ENCODE measurements at regions not wholly inside any gene's neighbourhood (a gene's known extent, or its start where the extent isn't known, plus 50 kb on each side); places are given as distances from the start of the nearest gene placed in this dataset.

GRCh38 chr10:36341471-36341870 is 699.4 kb upstream of the FZD8 start:
- TF ChIP-seq EP300 (IDR thresholded peaks at IDR 0.05; ENCODE audit: borderline replicate concordance in 1 of 2, control insufficient read depth in 1 of 2, low read depth in 2 of 2, low read length in 2 of 2) (no peak), ZNF274 (IDR thresholded peaks at IDR 0.05; ENCODE audit: insufficient read depth, insufficient read length) (no peak), SP1 (IDR thresholded peaks at IDR 0.05; ENCODE audit: low read depth, low read length) (no peak), RAD21 (IDR thresholded peaks at IDR 0.05; ENCODE audit: insufficient read depth, low read depth, low read length) (no peak), MYC (IDR thresholded peaks at IDR 0.05; ENCODE audit: insufficient read depth, insufficient read length, insufficient replicate concordance, low read length, severe bottlenecking) (no peak), POLR2AphosphoS5 (IDR thresholded peaks at IDR 0.05; ENCODE audit: low read length) (no peak), FOXK2 (IDR thresholded peaks at IDR 0.05) (no peak), SIX5 (IDR thresholded peaks at IDR 0.05; ENCODE audit: low read depth, low read length, severe bottlenecking) (no peak), GABPA (IDR thresholded peaks at IDR 0.05; ENCODE audit: low read depth) (no peak), BCL11A (IDR thresholded peaks at IDR 0.05; ENCODE audit: low read depth, low read length) (no peak), CREM (IDR thresholded peaks at IDR 0.05; ENCODE audit: low read depth) (no peak)
- TF ChIP-seq, protein P1, sequence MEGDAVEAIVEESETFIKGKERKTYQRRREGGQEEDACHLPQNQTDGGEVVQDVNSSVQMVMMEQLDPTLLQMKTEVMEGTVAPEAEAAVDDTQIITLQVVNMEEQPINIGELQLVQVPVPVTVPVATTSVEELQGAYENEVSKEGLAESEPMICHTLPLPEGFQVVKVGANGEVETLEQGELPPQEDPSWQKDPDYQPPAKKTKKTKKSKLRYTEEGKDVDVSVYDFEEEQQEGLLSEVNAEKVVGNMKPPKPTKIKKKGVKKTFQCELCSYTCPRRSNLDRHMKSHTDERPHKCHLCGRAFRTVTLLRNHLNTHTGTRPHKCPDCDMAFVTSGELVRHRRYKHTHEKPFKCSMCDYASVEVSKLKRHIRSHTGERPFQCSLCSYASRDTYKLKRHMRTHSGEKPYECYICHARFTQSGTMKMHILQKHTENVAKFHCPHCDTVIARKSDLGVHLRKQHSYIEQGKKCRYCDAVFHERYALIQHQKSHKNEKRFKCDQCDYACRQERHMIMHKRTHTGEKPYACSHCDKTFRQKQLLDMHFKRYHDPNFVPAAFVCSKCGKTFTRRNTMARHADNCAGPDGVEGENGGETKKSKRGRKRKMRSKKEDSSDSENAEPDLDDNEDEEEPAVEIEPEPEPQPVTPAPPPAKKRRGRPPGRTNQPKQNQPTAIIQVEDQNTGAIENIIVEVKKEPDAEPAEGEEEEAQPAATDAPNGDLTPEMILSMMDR (IDR thresholded peaks at IDR 0.05 in 2 of 3, conservative IDR thresholded peaks at IDR 0.05 in 1 of 3; ENCODE audit: control insufficient read depth in 2 of 3, extremely low read depth in 1 of 3, insufficient read depth in 1 of 3, low read depth in 3 of 3, low read length in 3 of 3): no peak
- TF ChIP-seq, protein P2, sequence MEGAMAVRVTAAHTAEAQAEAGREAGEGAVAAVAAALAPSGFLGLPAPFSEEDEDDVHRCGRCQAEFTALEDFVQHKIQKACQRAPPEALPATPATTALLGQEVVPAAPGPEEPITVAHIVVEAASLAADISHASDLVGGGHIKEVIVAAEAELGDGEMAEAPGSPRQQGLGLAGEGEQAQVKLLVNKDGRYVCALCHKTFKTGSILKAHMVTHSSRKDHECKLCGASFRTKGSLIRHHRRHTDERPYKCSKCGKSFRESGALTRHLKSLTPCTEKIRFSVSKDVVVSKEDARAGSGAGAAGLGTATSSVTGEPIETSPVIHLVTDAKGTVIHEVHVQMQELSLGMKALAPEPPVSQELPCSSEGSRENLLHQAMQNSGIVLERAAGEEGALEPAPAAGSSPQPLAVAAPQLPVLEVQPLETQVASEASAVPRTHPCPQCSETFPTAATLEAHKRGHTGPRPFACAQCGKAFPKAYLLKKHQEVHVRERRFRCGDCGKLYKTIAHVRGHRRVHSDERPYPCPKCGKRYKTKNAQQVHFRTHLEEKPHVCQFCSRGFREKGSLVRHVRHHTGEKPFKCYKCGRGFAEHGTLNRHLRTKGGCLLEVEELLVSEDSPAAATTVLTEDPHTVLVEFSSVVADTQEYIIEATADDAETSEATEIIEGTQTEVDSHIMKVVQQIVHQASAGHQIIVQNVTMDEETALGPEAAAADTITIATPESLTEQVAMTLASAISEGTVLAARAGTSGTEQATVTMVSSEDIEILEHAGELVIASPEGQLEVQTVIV (IDR thresholded peaks at IDR 0.05; ENCODE audit: borderline replicate concordance, partially characterized antibody): no peak
- TF ChIP-seq, protein P3, sequence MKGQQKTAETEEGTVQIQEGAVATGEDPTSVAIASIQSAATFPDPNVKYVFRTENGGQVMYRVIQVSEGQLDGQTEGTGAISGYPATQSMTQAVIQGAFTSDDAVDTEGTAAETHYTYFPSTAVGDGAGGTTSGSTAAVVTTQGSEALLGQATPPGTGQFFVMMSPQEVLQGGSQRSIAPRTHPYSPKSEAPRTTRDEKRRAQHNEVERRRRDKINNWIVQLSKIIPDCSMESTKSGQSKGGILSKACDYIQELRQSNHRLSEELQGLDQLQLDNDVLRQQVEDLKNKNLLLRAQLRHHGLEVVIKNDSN (IDR thresholded peaks at IDR 0.05; ENCODE audit: borderline replicate concordance, extremely low read length, insufficient read depth, low read depth, low read length): no peak
